ENCODE measurements at regions not wholly inside any gene's neighbourhood (a gene's known extent, or its start where the extent isn't known, plus 50 kb on each side); places are given as distances from the start of the nearest gene placed in this dataset.
A peak's percentile ranks its signal among the peaks of the same experiment; 100 is the strongest.

DNA sequence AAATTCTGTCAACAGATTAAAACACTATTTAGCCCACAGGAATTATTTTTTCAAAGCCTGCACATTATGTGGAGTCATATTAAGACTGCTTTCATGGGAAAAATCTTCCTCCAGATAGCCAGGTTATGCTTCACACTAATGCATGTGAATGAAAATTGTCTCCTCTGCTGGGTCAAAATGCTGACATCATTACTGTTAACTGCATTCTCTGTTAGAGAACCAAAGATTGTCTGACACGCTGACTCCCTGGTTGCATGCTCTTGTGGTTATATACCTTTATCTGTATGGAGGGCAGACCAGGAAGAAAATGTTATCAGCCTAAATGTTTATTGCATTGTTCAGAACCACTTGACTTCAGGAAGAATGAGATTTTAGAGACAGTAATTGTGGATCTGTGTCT lies 432.2 kb upstream of the MDGA2 start:
- Histone ChIP-seq H3K4ac (ENCODE audit: low read depth, low read length) (no peak overlapping the region), H2BK120ac (ENCODE audit: insufficient read depth, low read length, poor library complexity) (no peak overlapping the region), H3K4me1 (ENCODE audit: control insufficient read depth in 1 of 2, insufficient read depth in 2 of 2, low read length in 2 of 2) (no peaks in the 10 kb centered on the region), H4K12ac (ENCODE audit: low read depth, low read length) (no peak overlapping the region), H2AK5ac (ENCODE audit: low read length) (no peak overlapping the region), H3K27me3 (ENCODE audit: insufficient read depth, low read length) (no peaks in the 10 kb centered on the region), H3K79me2 (ENCODE audit: control insufficient read depth, insufficient read depth, low read length, poor library complexity) (no peaks in the 10 kb centered on the region), H4K8ac (ENCODE audit: low read depth, low read length) (no peak overlapping the region), H2AFZ (ENCODE audit: insufficient read depth, low read length, poor library complexity) (no peak overlapping the region), H3K18ac (ENCODE audit: low read length) (no peak overlapping the region), H3K27ac (ENCODE audit: low read depth, low read length) (no peak overlapping the region), H3K4me2 (ENCODE audit: low read length) (no peak overlapping the region), H3K23ac (ENCODE audit: low read length) (no peak overlapping the region), H3K79me1 (ENCODE audit: low read length) (no peaks in the 10 kb centered on the region), H2BK12ac (ENCODE audit: low read length) (no peak overlapping the region), H3K9me3 (ENCODE audit: insufficient read depth, low read depth, low read length) (no peaks in the 10 kb centered on the region), H3K14ac (ENCODE audit: low read length) (no peak overlapping the region), H4K91ac (ENCODE audit: low read depth, low read length) (no peak overlapping the region), H3K9ac (ENCODE audit: low read length) (no peak overlapping the region), H3K36me3 (ENCODE audit: control insufficient read depth in 1 of 2, insufficient read depth in 2 of 2, low read length in 2 of 2) (no peaks in the 10 kb centered on the region), H3K4me3 (ENCODE audit: low read depth, low read length) (no peak overlapping the region), H2BK5ac (ENCODE audit: low read depth, low read length, poor library complexity) (no peak overlapping the region)
- peak; percentile 2 to 14 for DNase-seq
- WGBS (ENCODE audit: extremely low coverage, insufficient coverage, insufficient read length), result no CpG with 5 or more reads among the region's 1 CpG

DNA sequence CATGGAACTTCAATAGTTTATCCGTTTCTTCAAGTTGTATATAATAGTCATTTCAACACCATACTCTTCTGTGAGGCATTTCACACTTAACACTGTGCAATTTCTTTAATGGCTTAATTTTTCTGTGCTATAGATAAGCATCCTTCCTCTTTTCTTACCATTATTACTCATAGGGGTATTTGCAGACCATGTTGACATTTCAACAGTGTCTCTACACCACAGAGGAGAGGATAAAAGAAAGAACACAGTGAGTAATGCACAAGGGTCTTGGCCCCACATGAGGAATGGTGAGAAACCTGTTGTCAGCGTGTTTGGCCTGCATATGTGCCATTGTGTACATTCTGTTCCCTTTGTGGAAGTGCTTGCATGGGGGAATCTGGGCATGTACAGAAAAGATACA lies 421.5 kb upstream of the MDGA2 start:
- Histone ChIP-seq H3K27ac (ENCODE audit: low read depth, low read length) (no peak overlapping the region), H4K91ac (ENCODE audit: low read depth, low read length) (no peak overlapping the region), H4K12ac (ENCODE audit: low read depth, low read length) (no peak overlapping the region), H3K79me1 (ENCODE audit: low read length) (no peaks in the 10 kb centered on the region), H3K79me2 (ENCODE audit: control insufficient read depth, insufficient read depth, low read length, poor library complexity) (no peaks in the 10 kb centered on the region), H3K4me1 (ENCODE audit: control insufficient read depth in 1 of 2, insufficient read depth in 2 of 2, low read length in 2 of 2) (no peaks in the 10 kb centered on the region), H3K36me3 (ENCODE audit: control insufficient read depth in 1 of 2, insufficient read depth in 2 of 2, low read length in 2 of 2) (no peaks in the 10 kb centered on the region), H3K4me3 (ENCODE audit: low read depth, low read length) (peak overlapping the region; percentile 30), H2AK5ac (ENCODE audit: low read length) (no peak overlapping the region), H2AFZ (ENCODE audit: insufficient read depth, low read length, poor library complexity) (no peak overlapping the region), H4K8ac (ENCODE audit: low read depth, low read length) (no peak overlapping the region), H2BK12ac (ENCODE audit: low read length) (no peak overlapping the region), H3K27me3 (ENCODE audit: insufficient read depth, low read length) (no peaks in the 10 kb centered on the region), H3K23ac (ENCODE audit: low read length) (no peak overlapping the region), H3K4me2 (ENCODE audit: low read length) (no peak overlapping the region), H2BK5ac (ENCODE audit: low read depth, low read length, poor library complexity) (no peak overlapping the region), H3K9ac (ENCODE audit: low read length) (no peak overlapping the region), H3K4ac (ENCODE audit: low read depth, low read length) (no peak overlapping the region), H2BK120ac (ENCODE audit: insufficient read depth, low read length, poor library complexity) (no peak overlapping the region), H3K14ac (ENCODE audit: low read length) (no peak overlapping the region), H3K9me3 (ENCODE audit: insufficient read depth, low read depth, low read length) (no peaks in the 10 kb centered on the region), H3K18ac (ENCODE audit: low read length) (no peak overlapping the region)
- DNase-seq, result peak in 1 of 2 donors; percentile 14
- WGBS (ENCODE audit: extremely low coverage, insufficient coverage, insufficient read length), result no CpG with 5 or more reads among the region's 2 CpGs

DNA sequence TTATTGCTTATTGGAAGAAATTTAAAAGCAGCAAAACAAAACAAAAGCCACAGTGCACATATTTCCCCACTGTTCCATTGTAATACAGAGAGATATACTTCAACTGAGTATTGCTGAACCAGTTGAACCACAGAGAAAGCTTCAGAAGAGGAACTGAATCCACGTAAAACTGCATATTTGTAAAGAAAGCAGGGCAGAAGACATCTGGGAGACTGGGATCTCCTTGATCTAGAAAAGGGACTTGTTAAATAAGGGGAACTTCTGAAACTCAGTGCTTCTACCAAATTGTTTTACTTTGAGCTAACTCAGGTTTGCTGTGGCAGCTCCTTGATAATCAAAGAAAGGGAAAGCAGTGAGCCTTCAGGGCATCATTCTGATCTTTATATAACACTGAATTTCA lies 411.1 kb upstream of the MDGA2 start:
- no peak for DNase-seq
- Histone ChIP-seq H2BK5ac (ENCODE audit: low read depth, low read length, poor library complexity) (no peak overlapping the region), H2AK5ac (ENCODE audit: low read length) (no peak overlapping the region), H3K9me3 (ENCODE audit: insufficient read depth, low read depth, low read length) (no peaks in the 10 kb centered on the region), H2BK12ac (ENCODE audit: low read length) (no peak overlapping the region), H3K23ac (ENCODE audit: low read length) (no peak overlapping the region), H4K12ac (ENCODE audit: low read depth, low read length) (no peak overlapping the region), H3K79me1 (ENCODE audit: low read length) (no peaks in the 10 kb centered on the region), H4K91ac (ENCODE audit: low read depth, low read length) (no peak overlapping the region), H3K36me3 (ENCODE audit: control insufficient read depth in 1 of 2, insufficient read depth in 2 of 2, low read length in 2 of 2) (no peaks in the 10 kb centered on the region), H3K4me3 (ENCODE audit: low read depth, low read length) (no peak overlapping the region), H3K4me2 (ENCODE audit: low read length) (no peak overlapping the region), H2BK120ac (ENCODE audit: insufficient read depth, low read length, poor library complexity) (no peak overlapping the region), H3K18ac (ENCODE audit: low read length) (no peak overlapping the region), H3K14ac (ENCODE audit: low read length) (no peak overlapping the region), H4K8ac (ENCODE audit: low read depth, low read length) (no peak overlapping the region), H3K27me3 (ENCODE audit: insufficient read depth, low read length) (no peaks in the 10 kb centered on the region), H3K79me2 (ENCODE audit: control insufficient read depth, insufficient read depth, low read length, poor library complexity) (no peaks in the 10 kb centered on the region), H3K4ac (ENCODE audit: low read depth, low read length) (no peak overlapping the region), H3K9ac (ENCODE audit: low read length) (no peak overlapping the region), H2AFZ (ENCODE audit: insufficient read depth, low read length, poor library complexity) (no peak overlapping the region), H3K27ac (ENCODE audit: low read depth, low read length) (no peak overlapping the region), H3K4me1 (ENCODE audit: control insufficient read depth in 1 of 2, insufficient read depth in 2 of 2, low read length in 2 of 2) (no peaks in the 10 kb centered on the region)
- no CpG with 5 or more reads among the region's 1 CpG for WGBS (ENCODE audit: extremely low coverage, insufficient coverage, insufficient read length)

DNA sequence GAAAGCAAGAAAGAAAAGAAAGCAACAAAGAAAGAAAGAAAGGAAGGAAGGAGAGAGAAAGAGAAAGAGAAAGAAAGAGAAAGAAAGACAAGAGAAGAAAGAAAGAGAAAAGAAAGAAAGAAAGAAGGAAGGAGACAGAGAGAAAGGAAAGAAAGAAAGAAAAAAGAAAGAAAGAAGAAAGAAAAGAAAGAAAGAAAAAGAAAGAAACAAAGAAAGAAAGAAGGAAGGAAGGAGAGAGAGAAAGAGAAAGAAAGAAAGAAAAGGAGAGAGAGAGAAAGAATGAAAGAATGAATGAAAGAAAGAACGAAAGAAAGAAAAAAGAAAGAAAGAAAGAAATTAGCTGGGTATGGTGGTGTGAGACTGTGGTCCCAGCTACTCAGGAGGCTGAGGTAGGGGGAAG lies 400.1 kb upstream of the MDGA2 start:
- Histone ChIP-seq H4K12ac (ENCODE audit: low read depth, low read length) (no peak overlapping the region), H3K23ac (ENCODE audit: low read length) (no peak overlapping the region), H3K4me3 (ENCODE audit: low read depth, low read length) (no peak overlapping the region), H3K9me3 (ENCODE audit: insufficient read depth, low read depth, low read length) (no peaks in the 10 kb centered on the region), H3K4ac (ENCODE audit: low read depth, low read length) (no peak overlapping the region), H3K14ac (ENCODE audit: low read length) (no peak overlapping the region), H4K8ac (ENCODE audit: low read depth, low read length) (no peak overlapping the region), H3K27me3 (ENCODE audit: insufficient read depth, low read length) (no peaks in the 10 kb centered on the region), H3K36me3 (ENCODE audit: control insufficient read depth in 1 of 2, insufficient read depth in 2 of 2, low read length in 2 of 2) (no peaks in the 10 kb centered on the region), H3K4me1 (ENCODE audit: control insufficient read depth in 1 of 2, insufficient read depth in 2 of 2, low read length in 2 of 2) (no peaks in the 10 kb centered on the region), H3K27ac (ENCODE audit: low read depth, low read length) (no peak overlapping the region), H3K9ac (ENCODE audit: low read length) (no peak overlapping the region), H2BK120ac (ENCODE audit: insufficient read depth, low read length, poor library complexity) (no peak overlapping the region), H3K4me2 (ENCODE audit: low read length) (no peak overlapping the region), H3K18ac (ENCODE audit: low read length) (no peak overlapping the region), H2BK5ac (ENCODE audit: low read depth, low read length, poor library complexity) (no peak overlapping the region), H3K79me2 (ENCODE audit: control insufficient read depth, insufficient read depth, low read length, poor library complexity) (no peaks in the 10 kb centered on the region), H3K79me1 (ENCODE audit: low read length) (no peaks in the 10 kb centered on the region), H2AK5ac (ENCODE audit: low read length) (no peak overlapping the region), H2AFZ (ENCODE audit: insufficient read depth, low read length, poor library complexity) (no peak overlapping the region), H2BK12ac (ENCODE audit: low read length) (no peak overlapping the region), H4K91ac (ENCODE audit: low read depth, low read length) (no peak overlapping the region)
- WGBS (ENCODE audit: extremely low coverage, insufficient coverage, insufficient read length), result 100% methylated on average over 1 of the region's 1 CpG
- DNase-seq, result no peak
